SH-SY5Y (cell line): ENCODE measurements at regions not wholly inside any gene's neighbourhood (a gene's known extent, or its start where the extent isn't known, plus 50 kb on each side); places are given as distances from the start of the nearest gene placed in this dataset.

Experiments
- GATA2 ChIP-seq: IDR thresholded peaks from 2 replicates; pipeline ENCODE4 v1.6.1; 2011; ENCODE audit warnings: mild to moderate bottlenecking, low read depth, low read length
- GATA3 ChIP-seq: IDR thresholded peaks from 2 replicates; pipeline ENCODE4 v1.6.1; 2011; ENCODE audit warnings: low read depth, mild to moderate bottlenecking, low read length, moderate library complexity

DNA sequence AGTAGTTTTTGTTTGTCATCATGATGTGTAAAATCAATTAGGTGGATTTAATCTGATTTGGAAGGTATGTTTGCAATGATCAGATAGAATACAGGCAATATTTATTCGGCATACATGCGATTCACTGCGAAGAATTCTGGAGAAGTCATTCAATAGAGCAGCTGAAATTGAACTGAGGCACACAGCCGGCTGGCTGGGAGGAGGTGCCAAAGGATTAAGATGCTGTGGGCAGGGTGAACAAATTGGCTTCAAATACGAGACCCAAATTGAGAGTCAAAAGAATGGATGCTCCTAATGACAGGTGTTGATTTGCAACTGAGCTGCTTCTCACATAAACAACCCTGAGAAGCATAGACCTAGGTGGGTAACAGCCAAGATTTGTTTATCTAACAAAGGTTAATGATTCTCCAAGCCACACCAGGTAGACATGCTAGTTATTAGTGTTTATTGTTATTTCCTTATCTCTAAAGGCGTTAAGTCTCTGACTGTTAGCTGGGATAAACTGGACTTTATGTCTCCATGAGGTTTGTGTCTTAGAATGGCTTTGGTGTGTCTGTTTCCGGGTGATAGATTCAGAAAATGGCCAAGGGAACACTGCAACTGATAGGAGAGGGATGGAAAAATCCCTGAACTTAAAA is 55.3 kb upstream of the CLINT1 start:
- TF ChIP-seq GATA2: no peak
- no peak for TF ChIP-seq GATA3
